ENCODE measurements at regions not wholly inside any gene's neighbourhood (a gene's known extent, or its start where the extent isn't known, plus 50 kb on each side); places are given as distances from the start of the nearest gene placed in this dataset.

DNA sequence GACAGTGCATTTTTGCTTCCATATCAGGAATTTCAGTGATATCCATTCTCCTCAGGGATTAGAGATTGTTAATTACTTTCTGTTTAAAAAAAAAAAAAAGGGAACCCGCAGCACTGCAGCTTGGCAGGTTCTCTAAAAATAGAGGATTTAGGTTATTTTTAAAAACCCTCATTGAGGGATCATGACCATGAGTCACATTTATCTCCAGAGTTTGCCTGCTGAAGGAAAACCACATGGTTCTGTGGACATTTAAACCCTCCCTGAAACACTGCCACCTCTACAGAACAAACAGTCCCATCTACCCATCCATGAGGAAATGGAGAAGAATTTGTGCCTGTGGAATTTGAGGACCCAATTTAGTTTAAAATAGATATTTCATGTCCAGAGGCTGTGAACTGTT lies 66.2 kb upstream of the UBE2E1 start:
- H3K9me3 ChIP-seq (ENCODE audit: control insufficient read depth, insufficient read depth, low read length) = no peaks in the 10 kb centered on the region
- no peaks in the 10 kb centered on the region for H3F3A ChIP-seq (ENCODE audit: control insufficient read depth, insufficient read depth)
- H3K4me3 ChIP-seq (ENCODE audit: low read length) = no peak overlapping the region
- TF ChIP-seq EZH2phosphoT487 (IDR thresholded peaks at IDR 0.05; ENCODE audit: borderline replicate concordance, low read length) = no peak
- no peaks in the 10 kb centered on the region for H3K4me1 ChIP-seq (ENCODE audit: control insufficient read depth, low read length)
- no peaks in the 10 kb centered on the region for H4K20me1 ChIP-seq (ENCODE audit: control insufficient read depth, insufficient read depth, low read depth, low read length)
- no peaks in the 10 kb centered on the region for H3K9me2 ChIP-seq (replicated peaks; ENCODE audit: control insufficient read depth, low read length)
- H3K79me2 ChIP-seq (ENCODE audit: control insufficient read depth, low read length) = no peaks in the 10 kb centered on the region
- H3K36me3 ChIP-seq (ENCODE audit: control insufficient read depth, low read length) = no peaks in the 10 kb centered on the region
- H3K4me2 ChIP-seq (ENCODE audit: low read length) = no peak overlapping the region
- H3K27ac ChIP-seq (ENCODE audit: low read depth, low read length) = no peak overlapping the region
- peaks cover 18% of the 10 kb centered on the region for H3K27me3 ChIP-seq (ENCODE audit: control insufficient read depth, low read length)

GRCh38 chr3:23740517-23740965 lies 65.2 kb upstream of the UBE2E1 start:
- Histone ChIP-seq H3K4me3 (ENCODE audit: low read length) (no peak overlapping the region), H3K27me3 (ENCODE audit: control insufficient read depth, low read length) (peaks cover 18% of the 10 kb centered on the region), H3K36me3 (ENCODE audit: control insufficient read depth, low read length) (no peaks in the 10 kb centered on the region), H3K9me3 (ENCODE audit: control insufficient read depth, insufficient read depth, low read length) (no peaks in the 10 kb centered on the region), H3F3A (ENCODE audit: control insufficient read depth, insufficient read depth) (no peaks in the 10 kb centered on the region), H3K4me1 (ENCODE audit: control insufficient read depth, low read length) (no peaks in the 10 kb centered on the region), H3K79me2 (ENCODE audit: control insufficient read depth, low read length) (no peaks in the 10 kb centered on the region), H4K20me1 (ENCODE audit: control insufficient read depth, insufficient read depth, low read depth, low read length) (no peaks in the 10 kb centered on the region), H3K27ac (ENCODE audit: low read depth, low read length) (no peak overlapping the region), H3K9me2 (replicated peaks; ENCODE audit: control insufficient read depth, low read length) (no peaks in the 10 kb centered on the region), H3K4me2 (ENCODE audit: low read length) (no peak overlapping the region)
- TF ChIP-seq CTCF (IDR thresholded peaks at IDR 0.05; ENCODE audit: low read depth, low read length, poor library complexity, severe bottlenecking) (no peak), EZH2phosphoT487 (IDR thresholded peaks at IDR 0.05; ENCODE audit: borderline replicate concordance, low read length) (no peak)

- H4K20me1 ChIP-seq (ENCODE audit: control insufficient read depth, insufficient read depth, low read depth, low read length) = no peaks in the 10 kb centered on the region
- H3K79me2 ChIP-seq (ENCODE audit: control insufficient read depth, low read length) = no peaks in the 10 kb centered on the region
- H3K9me3 ChIP-seq (ENCODE audit: control insufficient read depth, insufficient read depth, low read length) = no peaks in the 10 kb centered on the region
- H3K36me3 ChIP-seq (ENCODE audit: control insufficient read depth, low read length) = no peaks in the 10 kb centered on the region
- no peak for TF ChIP-seq CTCF (IDR thresholded peaks at IDR 0.05; ENCODE audit: low read depth, low read length, poor library complexity, severe bottlenecking)
- no peak for TF ChIP-seq EZH2phosphoT487 (IDR thresholded peaks at IDR 0.05; ENCODE audit: borderline replicate concordance, low read length)
- H3K4me2 ChIP-seq (ENCODE audit: low read length) = no peak overlapping the region
- no peaks in the 10 kb centered on the region for H3K9me2 ChIP-seq (replicated peaks; ENCODE audit: control insufficient read depth, low read length)
- H3F3A ChIP-seq (ENCODE audit: control insufficient read depth, insufficient read depth) = no peaks in the 10 kb centered on the region
- H3K27ac ChIP-seq (ENCODE audit: low read depth, low read length) = no peak overlapping the region
- H3K4me1 ChIP-seq (ENCODE audit: control insufficient read depth, low read length) = no peaks in the 10 kb centered on the region
- peaks cover 18% of the 10 kb centered on the region for H3K27me3 ChIP-seq (ENCODE audit: control insufficient read depth, low read length)
- no peak overlapping the region for H3K4me3 ChIP-seq (ENCODE audit: low read length)
These were observed 64.6 kb upstream of the UBE2E1 start for GRCh38 chr3:23741036-23741706.

GRCh38 chr3:23743141-23743784 lies 62.5 kb upstream of the UBE2E1 start:
- no peaks in the 10 kb centered on the region for H3K9me3 ChIP-seq (ENCODE audit: control insufficient read depth, insufficient read depth, low read length)
- TF ChIP-seq EZH2phosphoT487 (IDR thresholded peaks at IDR 0.05; ENCODE audit: borderline replicate concordance, low read length) (no peak), CTCF (IDR thresholded peaks at IDR 0.05; ENCODE audit: low read depth, low read length, poor library complexity, severe bottlenecking) (no peak)
- no peaks in the 10 kb centered on the region for H3K9me2 ChIP-seq (replicated peaks; ENCODE audit: control insufficient read depth, low read length)
- no peaks in the 10 kb centered on the region for H3F3A ChIP-seq (ENCODE audit: control insufficient read depth, insufficient read depth)
- no peaks in the 10 kb centered on the region for H4K20me1 ChIP-seq (ENCODE audit: control insufficient read depth, insufficient read depth, low read depth, low read length)
- H3K4me1 ChIP-seq (ENCODE audit: control insufficient read depth, low read length) = peaks cover 5% of the 10 kb centered on the region
- H3K79me2 ChIP-seq (ENCODE audit: control insufficient read depth, low read length) = no peaks in the 10 kb centered on the region
- H3K4me3 ChIP-seq (ENCODE audit: low read length) = no peak overlapping the region
- H3K36me3 ChIP-seq (ENCODE audit: control insufficient read depth, low read length) = no peaks in the 10 kb centered on the region
- H3K27me3 ChIP-seq (ENCODE audit: control insufficient read depth, low read length) = peaks cover 18% of the 10 kb centered on the region
- H3K4me2 ChIP-seq (ENCODE audit: low read length) = no peak overlapping the region
- H3K27ac ChIP-seq (ENCODE audit: low read depth, low read length) = no peak overlapping the region
